ENCODE measurements at regions not wholly inside any gene's neighbourhood (a gene's known extent, or its start where the extent isn't known, plus 50 kb on each side); places are given as distances from the start of the nearest gene placed in this dataset.
"Not testable (repeated sequence)": the region's sequence is repeated elsewhere in the genome, so short reads cannot be mapped to it uniquely, and the experiment has no call there.

DNA sequence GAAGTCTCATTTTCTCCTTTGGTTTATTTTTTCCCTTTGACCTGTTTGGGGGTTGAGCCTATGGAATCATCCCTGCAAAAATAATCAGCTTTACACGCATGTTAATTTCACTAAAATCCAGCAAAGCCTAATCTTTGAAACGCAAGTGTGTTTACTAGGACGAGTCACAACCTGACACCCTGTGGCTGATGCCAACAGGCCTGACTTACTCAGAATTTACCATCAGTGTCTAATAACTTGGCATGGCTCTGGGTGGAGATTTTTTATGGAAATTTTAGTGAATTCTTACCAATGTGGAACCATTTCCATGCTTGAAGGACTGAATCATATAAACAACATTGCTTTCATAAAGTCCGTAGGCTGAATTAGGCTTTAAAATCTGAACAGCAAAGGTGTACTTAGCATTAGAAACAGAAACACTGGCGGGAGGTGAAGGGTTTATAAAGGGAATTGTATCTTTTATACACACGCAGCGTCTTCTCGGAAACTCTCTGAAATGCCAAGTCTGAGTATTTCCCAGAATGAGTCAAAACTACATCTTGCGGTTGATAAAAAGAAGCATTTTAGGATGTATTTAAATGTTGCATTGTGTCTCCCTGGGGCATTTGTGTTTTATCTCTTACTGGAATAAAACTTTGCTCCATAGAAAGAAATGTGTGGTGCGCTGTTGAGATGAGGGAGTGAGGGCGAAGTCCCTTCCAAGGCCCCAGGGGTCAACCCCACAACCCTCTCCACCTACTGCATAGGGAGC, 81.2 kb downstream of the DACT2 start:
- H2AFZ ChIP-seq (ENCODE audit: low read depth, low read length), result no peak overlapping the region
- H3K36me3 ChIP-seq (ENCODE audit: control insufficient read depth in 1 of 2, insufficient read depth in 2 of 2, low read depth in 1 of 2, low read length in 2 of 2), result no peaks in the 10 kb centered on the region
- 88% methylated on average over 8 of the region's 11 CpGs for WGBS
- H3K79me1 ChIP-seq (replicated peaks; ENCODE audit: low read length, poor library complexity, severe bottlenecking), result no peaks in the 10 kb centered on the region
- H3K23ac ChIP-seq (ENCODE audit: low read length in 2 of 2), result no peak overlapping the region
- H2AK5ac ChIP-seq (ENCODE audit: low read length, severe bottlenecking), result no peak overlapping the region
- no peak overlapping the region for H2BK5ac ChIP-seq (ENCODE audit: low read depth, low read length, poor library complexity, severe bottlenecking)
- no peak overlapping the region for H3K4me2 ChIP-seq (ENCODE audit: low read length, poor library complexity, severe bottlenecking)
- no peak overlapping the region for H3K4ac ChIP-seq (ENCODE audit: low read depth in 1 of 2, low read length in 2 of 2)
- H3K18ac ChIP-seq (ENCODE audit: low read depth in 1 of 2, low read length in 2 of 2), result no peak overlapping the region
- H2BK12ac ChIP-seq (ENCODE audit: low read length in 2 of 2), result no peak overlapping the region
- no peak overlapping the region for H2BK120ac ChIP-seq (ENCODE audit: low read depth, low read length)
- peaks cover 22 to 28% of the 10 kb centered on the region in 2 experiments for H3K27me3 ChIP-seq (ENCODE audit: control insufficient read depth in 1 of 2, insufficient read depth in 1 of 2, low read length in 2 of 2)
- no peak overlapping the region for H3K27ac ChIP-seq (ENCODE audit: low read length, poor library complexity, severe bottlenecking)
- H3K4me3 ChIP-seq (ENCODE audit: insufficient read depth in 1 of 2, low read depth in 1 of 2, low read length in 2 of 2), result no peak overlapping the region
- no peak overlapping the region for H4K91ac ChIP-seq (ENCODE audit: low read length)
- no peak for DNase-seq
- H3K9ac ChIP-seq (ENCODE audit: low read length), result no peak overlapping the region
- H4K8ac ChIP-seq (ENCODE audit: low read length), result no peak overlapping the region
- H3K14ac ChIP-seq (ENCODE audit: low read length in 2 of 2), result no peak overlapping the region
- H3K4me1 ChIP-seq (ENCODE audit: control insufficient read depth, insufficient read depth, low read depth, low read length), result peaks cover 10% of the 10 kb centered on the region
- H3K9me3 ChIP-seq (ENCODE audit: control insufficient read depth, low read length), result no peaks in the 10 kb centered on the region
- no peak overlapping the region for H2BK15ac ChIP-seq (ENCODE audit: low read depth, poor library complexity, severe bottlenecking)

GRCh38 chr6:168233875-168234213, 85.7 kb downstream of the DACT2 start:
- not testable (repeated sequence) for H3K4me2 ChIP-seq (ENCODE audit: low read length, poor library complexity, severe bottlenecking); H2AK5ac ChIP-seq (ENCODE audit: low read length, severe bottlenecking); H2BK120ac ChIP-seq (ENCODE audit: low read depth, low read length); H3K27ac ChIP-seq (ENCODE audit: low read length, poor library complexity, severe bottlenecking); H3K36me3 ChIP-seq (ENCODE audit: control insufficient read depth in 1 of 2, insufficient read depth in 2 of 2, low read depth in 1 of 2, low read length in 2 of 2); H3K79me1 ChIP-seq (replicated peaks; ENCODE audit: low read length, poor library complexity, severe bottlenecking); H2BK12ac ChIP-seq (ENCODE audit: low read length in 2 of 2); H3K4me1 ChIP-seq (ENCODE audit: control insufficient read depth, insufficient read depth, low read depth, low read length); DNase-seq; H2BK15ac ChIP-seq (ENCODE audit: low read depth, poor library complexity, severe bottlenecking); H3K9me3 ChIP-seq (ENCODE audit: control insufficient read depth, low read length); H4K8ac ChIP-seq (ENCODE audit: low read length); H2BK5ac ChIP-seq (ENCODE audit: low read depth, low read length, poor library complexity, severe bottlenecking); H3K9ac ChIP-seq (ENCODE audit: low read length); H3K23ac ChIP-seq (ENCODE audit: low read length in 2 of 2); H2AFZ ChIP-seq (ENCODE audit: low read depth, low read length); H3K4me3 ChIP-seq (ENCODE audit: insufficient read depth in 1 of 2, low read depth in 1 of 2, low read length in 2 of 2); H3K4ac ChIP-seq (ENCODE audit: low read depth in 1 of 2, low read length in 2 of 2); H3K14ac ChIP-seq (ENCODE audit: low read length in 2 of 2); H3K18ac ChIP-seq (ENCODE audit: low read depth in 1 of 2, low read length in 2 of 2); H4K91ac ChIP-seq (ENCODE audit: low read length)
- peaks cover 26 to 40% of the 10 kb centered on the region in 2 experiments for H3K27me3 ChIP-seq (ENCODE audit: control insufficient read depth in 1 of 2, insufficient read depth in 1 of 2, low read length in 2 of 2)
- WGBS, result 95% methylated on average over 7 of the region's 7 CpGs

DNA sequence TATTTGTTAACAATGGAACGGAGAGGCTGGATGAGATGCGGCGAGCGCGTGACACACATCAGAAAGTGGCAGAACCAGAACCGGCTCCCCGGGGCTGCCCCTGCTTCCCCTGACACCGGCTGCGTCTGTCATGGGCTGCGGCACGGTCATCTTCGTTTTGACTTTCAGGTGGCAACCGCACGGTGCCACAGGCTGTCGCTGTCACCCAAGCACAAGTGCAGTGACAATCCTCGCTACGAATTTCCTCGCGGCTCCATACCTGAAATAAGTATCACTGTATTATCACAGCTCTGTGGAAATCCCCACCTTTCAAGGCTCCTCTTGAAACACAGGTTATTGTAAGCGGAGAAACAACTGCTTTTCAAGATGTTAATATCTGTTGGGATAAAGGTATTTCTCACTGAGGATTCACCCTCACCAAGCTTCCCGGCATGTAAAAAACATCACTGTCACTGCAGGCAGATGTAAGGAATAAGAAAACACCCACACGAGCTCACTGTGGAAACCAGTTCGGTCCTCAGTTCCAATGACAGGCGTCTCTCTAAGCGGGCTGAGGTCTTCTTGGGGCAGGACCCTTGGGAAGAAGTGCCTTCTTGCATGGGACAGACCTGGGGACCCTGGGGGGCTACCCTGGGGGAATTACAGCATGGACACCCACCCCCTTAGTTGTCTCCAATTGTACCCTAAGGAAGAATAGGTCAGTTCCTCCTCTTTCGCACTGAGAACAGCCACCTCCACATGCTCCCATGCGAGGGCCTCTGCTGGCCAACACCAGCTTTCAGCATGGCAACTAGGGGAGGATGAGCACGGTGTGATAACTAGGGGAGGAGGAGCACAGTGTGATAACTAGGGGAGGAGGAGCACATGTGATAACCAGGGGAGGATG, 86.3 kb downstream of the DACT2 start:
- H2BK15ac ChIP-seq (ENCODE audit: low read depth, poor library complexity, severe bottlenecking), result no peak overlapping the region
- H3K18ac ChIP-seq (ENCODE audit: low read depth in 1 of 2, low read length in 2 of 2), result no peak overlapping the region
- H3K9me3 ChIP-seq (ENCODE audit: control insufficient read depth, low read length), result no peaks in the 10 kb centered on the region
- no peak overlapping the region for H2AK5ac ChIP-seq (ENCODE audit: low read length, severe bottlenecking)
- H3K36me3 ChIP-seq (ENCODE audit: control insufficient read depth in 1 of 2, insufficient read depth in 2 of 2, low read depth in 1 of 2, low read length in 2 of 2), result no peaks in the 10 kb centered on the region
- H3K27me3 ChIP-seq (ENCODE audit: control insufficient read depth in 1 of 2, insufficient read depth in 1 of 2, low read length in 2 of 2), result peaks cover 27 to 46% of the 10 kb centered on the region in 2 experiments
- no peak overlapping the region for H3K23ac ChIP-seq (ENCODE audit: low read length in 2 of 2)
- no peak overlapping the region for H3K9ac ChIP-seq (ENCODE audit: low read length)
- H3K4me3 ChIP-seq (ENCODE audit: insufficient read depth in 1 of 2, low read depth in 1 of 2, low read length in 2 of 2), result no peak overlapping the region
- no peak overlapping the region for H2BK120ac ChIP-seq (ENCODE audit: low read depth, low read length)
- H2BK5ac ChIP-seq (ENCODE audit: low read depth, low read length, poor library complexity, severe bottlenecking), result no peak overlapping the region
- H3K4me2 ChIP-seq (ENCODE audit: low read length, poor library complexity, severe bottlenecking), result no peak overlapping the region
- H3K14ac ChIP-seq (ENCODE audit: low read length in 2 of 2), result no peak overlapping the region
- H2BK12ac ChIP-seq (ENCODE audit: low read length in 2 of 2), result no peak overlapping the region
- no peak overlapping the region for H4K8ac ChIP-seq (ENCODE audit: low read length)
- no peaks in the 10 kb centered on the region for H3K4me1 ChIP-seq (ENCODE audit: control insufficient read depth, insufficient read depth, low read depth, low read length)
- H2AFZ ChIP-seq (ENCODE audit: low read depth, low read length), result no peak overlapping the region
- WGBS, result 96% methylated on average over 26 of the region's 28 CpGs
- no peaks in the 10 kb centered on the region for H3K79me1 ChIP-seq (replicated peaks; ENCODE audit: low read length, poor library complexity, severe bottlenecking)
- no peak overlapping the region for H4K91ac ChIP-seq (ENCODE audit: low read length)
- no peak overlapping the region for H3K27ac ChIP-seq (ENCODE audit: low read length, poor library complexity, severe bottlenecking)
- no peak overlapping the region for H3K4ac ChIP-seq (ENCODE audit: low read depth in 1 of 2, low read length in 2 of 2)
- DNase-seq, result no peak

DNA sequence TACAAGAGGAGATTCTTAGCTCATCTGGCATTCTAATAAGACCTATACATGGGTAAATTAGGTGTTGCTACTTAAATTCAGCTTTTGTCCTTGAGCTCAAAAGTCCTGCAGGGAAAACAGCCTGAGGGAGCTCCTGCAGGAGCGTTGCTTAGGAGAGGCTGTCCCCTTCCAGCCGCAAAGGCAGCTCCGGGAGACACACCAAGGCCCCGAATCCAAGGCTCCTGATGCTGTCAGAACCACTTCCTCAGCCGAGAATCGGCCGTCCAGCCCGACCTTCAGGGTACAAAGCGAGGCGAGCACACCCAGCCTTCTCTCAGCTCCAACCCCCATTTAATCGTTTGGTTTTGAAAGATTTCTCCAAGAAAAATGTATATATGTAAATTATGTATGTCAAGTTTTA, 87.0 kb downstream of the DACT2 start:
- no peak overlapping the region for H2BK12ac ChIP-seq (ENCODE audit: low read length in 2 of 2)
- H3K4me2 ChIP-seq (ENCODE audit: low read length, poor library complexity, severe bottlenecking), result no peak overlapping the region
- H3K27me3 ChIP-seq (ENCODE audit: control insufficient read depth in 1 of 2, insufficient read depth in 1 of 2, low read length in 2 of 2), result peaks cover 27 to 53% of the 10 kb centered on the region in 2 experiments
- no peak overlapping the region for H2BK5ac ChIP-seq (ENCODE audit: low read depth, low read length, poor library complexity, severe bottlenecking)
- no peak overlapping the region for H2BK15ac ChIP-seq (ENCODE audit: low read depth, poor library complexity, severe bottlenecking)
- H4K8ac ChIP-seq (ENCODE audit: low read length), result no peak overlapping the region
- H3K4ac ChIP-seq (ENCODE audit: low read depth in 1 of 2, low read length in 2 of 2), result no peak overlapping the region
- H3K9ac ChIP-seq (ENCODE audit: low read length), result no peak overlapping the region
- no peak for DNase-seq
- 82% methylated on average over 10 of the region's 11 CpGs for WGBS
- H3K18ac ChIP-seq (ENCODE audit: low read depth in 1 of 2, low read length in 2 of 2), result no peak overlapping the region
- no peak overlapping the region for H3K14ac ChIP-seq (ENCODE audit: low read length in 2 of 2)
- no peak overlapping the region for H3K23ac ChIP-seq (ENCODE audit: low read length in 2 of 2)
- H2AK5ac ChIP-seq (ENCODE audit: low read length, severe bottlenecking), result no peak overlapping the region
- no peaks in the 10 kb centered on the region for H3K9me3 ChIP-seq (ENCODE audit: control insufficient read depth, low read length)
- no peak overlapping the region for H3K27ac ChIP-seq (ENCODE audit: low read length, poor library complexity, severe bottlenecking)
- H4K91ac ChIP-seq (ENCODE audit: low read length), result no peak overlapping the region
- H2BK120ac ChIP-seq (ENCODE audit: low read depth, low read length), result no peak overlapping the region
- no peaks in the 10 kb centered on the region for H3K4me1 ChIP-seq (ENCODE audit: control insufficient read depth, insufficient read depth, low read depth, low read length)
- H3K4me3 ChIP-seq (ENCODE audit: insufficient read depth in 1 of 2, low read depth in 1 of 2, low read length in 2 of 2), result no peak overlapping the region
- H2AFZ ChIP-seq (ENCODE audit: low read depth, low read length), result no peak overlapping the region
- no peaks in the 10 kb centered on the region for H3K36me3 ChIP-seq (ENCODE audit: control insufficient read depth in 1 of 2, insufficient read depth in 2 of 2, low read depth in 1 of 2, low read length in 2 of 2)
- no peaks in the 10 kb centered on the region for H3K79me1 ChIP-seq (replicated peaks; ENCODE audit: low read length, poor library complexity, severe bottlenecking)
